WTC11 (cell line): ENCODE measurements at regions not wholly inside any gene's neighbourhood (a gene's known extent, or its start where the extent isn't known, plus 50 kb on each side); places are given as distances from the start of the nearest gene placed in this dataset.
A peak's percentile ranks its signal among the peaks of the same experiment; 100 is the strongest.

Experiments
- ATAC-seq: fragments of 200-7000 bp; cut with Tn5 transposase; 2 replicates; pipeline ENCODE4 v1.10.0; 2021; ENCODE audit warnings: mild to moderate bottlenecking, moderate library complexity
- CTCF ChIA-PET: fragments of 300-600 bp; sonication (Branson Sonifier 250); formaldehyde crosslinking; loops from one replicate; lab custom pipeline; 2021; ENCODE audit warnings: antibody characterized with exemption; lab: Charles Lee
- POLR2A ChIA-PET: fragments of 350-600 bp; sonication (Branson Sonifier 250); formaldehyde crosslinking; loops from one replicate; lab custom pipeline; 2021; ENCODE audit warnings: antibody characterized with exemption; lab: Charles Lee
- DNase-seq: peaks from one replicate; pipeline ENCODE4 v3.0.0; 2021; ENCODE audit warnings: low spot score
- H3K27ac Mint-ChIP-seq: 2 replicates; pipeline ENCODE4 v1.8.0; 2021; ENCODE audit warnings: mixed read lengths
- H3K27me3 Mint-ChIP-seq: 2 replicates; pipeline ENCODE4 v1.8.0; 2021; ENCODE audit warnings: low read depth, mild to moderate bottlenecking, moderate library complexity, mixed read lengths
- H3K36me3 Mint-ChIP-seq: 2 replicates; pipeline ENCODE4 v1.8.0; 2021; ENCODE audit warnings: mixed read lengths
- H3K4me1 Mint-ChIP-seq: 2 replicates; pipeline ENCODE4 v1.8.0; 2022; ENCODE audit warnings: mixed read lengths
- H3K4me3 Mint-ChIP-seq: 2 replicates; pipeline ENCODE4 v1.8.0; 2021; ENCODE audit warnings: mild to moderate bottlenecking, moderate library complexity, mixed read lengths
- H3K9me3 Mint-ChIP-seq: 2 replicates; pipeline ENCODE4 v1.8.0; 2021; ENCODE audit warnings: mixed read lengths
- ATF1 ChIP-seq: sonication (generic); formaldehyde crosslinking; IDR thresholded peaks from 2 replicates; pipeline ENCODE4 v1.8.1; 2023; ENCODE audit warnings: mild to moderate bottlenecking, moderate library complexity, missing genetic modification reagents
- GABPB1 ChIP-seq: sonication (generic); formaldehyde crosslinking; IDR thresholded peaks from 2 replicates; pipeline ENCODE4 v1.8.1; 2023; ENCODE audit warnings: mild to moderate bottlenecking, missing genetic modification reagents
- HMGA2 ChIP-seq: fragments of 250-450 bp; sonication (Bioruptor Pico); IDR thresholded peaks from 2 replicates; pipeline ENCODE4 v1.4.0; 2021; ENCODE audit warnings: mild to moderate bottlenecking, moderate library complexity
- NR3C1 ChIP-seq: sonication (generic); formaldehyde crosslinking; conservative IDR thresholded peaks from 2 replicates; pipeline ENCODE4 v1.8.1; 2023; ENCODE audit warnings: low read depth, mild to moderate bottlenecking, missing genetic modification reagents
- SOX15 ChIP-seq: fragments of 250-450 bp; sonication (Bioruptor Pico); IDR thresholded peaks from 2 replicates; pipeline ENCODE4 v1.9.0; 2021; ENCODE audit warnings: mild to moderate bottlenecking
- SP1 ChIP-seq: sonication (generic); formaldehyde crosslinking; conservative IDR thresholded peaks from 2 replicates; pipeline ENCODE4 v1.8.1; 2022; ENCODE audit warnings: missing genetic modification reagents
- TP53 ChIP-seq: sonication (generic); formaldehyde crosslinking; IDR thresholded peaks from 2 replicates; pipeline ENCODE4 v1.8.1; 2023; ENCODE audit warnings: mild to moderate bottlenecking, missing genetic modification reagents
- ZBTB21 ChIP-seq: sonication (generic); formaldehyde crosslinking; IDR thresholded peaks from 2 replicates; pipeline ENCODE4 v1.8.1; 2023; ENCODE audit warnings: mild to moderate bottlenecking, missing genetic modification reagents, borderline replicate concordance
- ZNF138 ChIP-seq: sonication (generic); formaldehyde crosslinking; conservative IDR thresholded peaks from 2 replicates; pipeline ENCODE4 v1.8.1; 2022; ENCODE audit warnings: mild to moderate bottlenecking, moderate library complexity, missing genetic modification reagents
- ZNF317 ChIP-seq: sonication (generic); formaldehyde crosslinking; IDR thresholded peaks from 2 replicates; pipeline ENCODE4 v1.8.1; 2023; ENCODE audit warnings: low read depth, mild to moderate bottlenecking, moderate library complexity, missing genetic modification reagents, borderline replicate concordance
- ZNF423 ChIP-seq: fragments of 250-450 bp; sonication (Bioruptor Pico); IDR thresholded peaks from 2 replicates; pipeline ENCODE4 v2.1.2; 2022; ENCODE audit warnings: mild to moderate bottlenecking, moderate library complexity
- ZNF671 ChIP-seq: fragments of 250-450 bp; sonication (Bioruptor Pico); IDR thresholded peaks from 2 replicates; pipeline ENCODE4 v1.8.0; 2021; ENCODE audit warnings: mild to moderate bottlenecking
- TF ChIP-seq, protein P1 (sequence below): sonication (generic); formaldehyde crosslinking; IDR thresholded peaks from 2 replicates; pipeline ENCODE4 v1.8.1; 2022; ENCODE audit warnings: low read depth, mild to moderate bottlenecking, moderate library complexity, missing genetic modification reagents, borderline replicate concordance
- TF ChIP-seq, protein P2 (sequence below): fragments of 250-450 bp; sonication (Bioruptor Pico); IDR thresholded peaks from 2 replicates; pipeline ENCODE4 v1.8.0; 2021; ENCODE audit warnings: mild to moderate bottlenecking
- TF ChIP-seq, protein P3 (sequence below): sonication (generic); formaldehyde crosslinking; IDR thresholded peaks from 2 replicates; pipeline ENCODE4 v1.8.1; 2023; ENCODE audit warnings: mild to moderate bottlenecking, moderate library complexity, missing genetic modification reagents
- TF ChIP-seq, protein P4 (sequence below): sonication (generic); formaldehyde crosslinking; IDR thresholded peaks from 2 replicates; pipeline ENCODE4 v1.8.0; 2023; ENCODE audit warnings: missing genetic modification reagents, mild to moderate bottlenecking, borderline replicate concordance
- TF ChIP-seq, protein P5 (sequence below): sonication (generic); formaldehyde crosslinking; IDR thresholded peaks from 2 replicates; pipeline ENCODE4 v1.8.1; 2023; ENCODE audit warnings: mild to moderate bottlenecking, missing genetic modification reagents, moderate library complexity

DNA sequence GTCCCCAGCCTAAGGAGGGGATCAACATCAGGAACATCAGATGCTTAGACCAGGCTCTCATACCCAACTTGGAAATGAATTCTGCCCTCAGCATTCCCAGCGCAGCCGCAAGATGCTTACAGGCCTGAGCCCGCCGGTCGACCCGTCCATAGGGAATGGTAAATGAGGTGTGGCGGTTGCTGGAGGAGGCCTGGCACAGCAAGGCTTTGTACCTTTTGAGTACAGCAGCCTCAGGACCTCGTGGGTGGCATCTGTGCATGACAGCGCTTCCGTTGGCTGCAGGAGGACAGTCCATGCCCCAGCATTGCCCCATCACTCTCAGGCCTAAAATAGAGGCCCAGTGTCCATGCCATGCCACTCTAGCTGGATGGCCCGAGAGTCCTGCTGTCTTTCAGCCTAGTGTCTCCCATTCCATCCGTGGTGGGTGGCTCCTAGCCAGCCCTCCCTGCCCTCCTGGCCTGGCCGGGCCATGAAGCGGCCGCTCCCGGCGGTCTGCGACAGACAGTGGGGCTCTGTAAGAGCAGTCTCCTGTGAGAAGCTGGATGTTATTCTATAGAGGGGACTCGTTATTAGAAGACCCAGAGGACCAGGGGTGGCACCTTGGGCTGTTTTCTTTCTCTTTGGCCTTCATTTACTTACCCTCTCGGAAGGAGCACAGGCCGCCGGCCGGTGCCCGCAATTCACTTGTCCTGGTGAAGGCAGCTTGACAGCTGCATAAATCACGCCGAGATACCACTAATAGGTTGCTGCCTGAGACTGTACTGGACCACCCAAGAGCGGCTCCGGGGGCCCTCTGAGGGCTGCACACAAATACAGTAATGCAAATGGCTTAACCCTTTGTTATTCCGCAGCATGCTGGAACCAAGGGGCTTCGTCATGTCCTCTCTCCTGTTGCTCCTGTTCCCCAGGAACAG is 223.5 kb upstream of the TUT7 start:
- Mint-ChIP-seq H3K27ac (no peak overlapping the region), H3K9me3 (peaks cover 5% of the 10 kb centered on the region; the same call in 1 of the 2 replicates), H3K27me3 (no peaks in the 10 kb centered on the region; the same call in 1 of the 2 replicates), H3K36me3 (no peaks in the 10 kb centered on the region), H3K4me3 (no peak overlapping the region), H3K4me1 (peaks cover 26% of the 10 kb centered on the region)
- ChIA-PET CTCF (interaction anchor here (1.1 kb wide), 1 partner anchor 89 kb away, joined by 3 read pairs; no protein-coding TSS in a partner anchor), POLR2A (no interaction called here)
- peak; percentile 19 for DNase-seq
- TF ChIP-seq NR3C1 (CRISPR knock-in tag), result no peak
- TF ChIP-seq, protein P1, sequence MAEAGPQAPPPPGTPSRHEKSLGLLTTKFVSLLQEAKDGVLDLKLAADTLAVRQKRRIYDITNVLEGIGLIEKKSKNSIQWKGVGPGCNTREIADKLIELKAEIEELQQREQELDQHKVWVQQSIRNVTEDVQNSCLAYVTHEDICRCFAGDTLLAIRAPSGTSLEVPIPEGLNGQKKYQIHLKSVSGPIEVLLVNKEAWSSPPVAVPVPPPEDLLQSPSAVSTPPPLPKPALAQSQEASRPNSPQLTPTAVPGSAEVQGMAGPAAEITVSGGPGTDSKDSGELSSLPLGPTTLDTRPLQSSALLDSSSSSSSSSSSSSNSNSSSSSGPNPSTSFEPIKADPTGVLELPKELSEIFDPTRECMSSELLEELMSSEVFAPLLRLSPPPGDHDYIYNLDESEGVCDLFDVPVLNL, result no peak
- ATAC-seq, result peak; percentile 46

DNA sequence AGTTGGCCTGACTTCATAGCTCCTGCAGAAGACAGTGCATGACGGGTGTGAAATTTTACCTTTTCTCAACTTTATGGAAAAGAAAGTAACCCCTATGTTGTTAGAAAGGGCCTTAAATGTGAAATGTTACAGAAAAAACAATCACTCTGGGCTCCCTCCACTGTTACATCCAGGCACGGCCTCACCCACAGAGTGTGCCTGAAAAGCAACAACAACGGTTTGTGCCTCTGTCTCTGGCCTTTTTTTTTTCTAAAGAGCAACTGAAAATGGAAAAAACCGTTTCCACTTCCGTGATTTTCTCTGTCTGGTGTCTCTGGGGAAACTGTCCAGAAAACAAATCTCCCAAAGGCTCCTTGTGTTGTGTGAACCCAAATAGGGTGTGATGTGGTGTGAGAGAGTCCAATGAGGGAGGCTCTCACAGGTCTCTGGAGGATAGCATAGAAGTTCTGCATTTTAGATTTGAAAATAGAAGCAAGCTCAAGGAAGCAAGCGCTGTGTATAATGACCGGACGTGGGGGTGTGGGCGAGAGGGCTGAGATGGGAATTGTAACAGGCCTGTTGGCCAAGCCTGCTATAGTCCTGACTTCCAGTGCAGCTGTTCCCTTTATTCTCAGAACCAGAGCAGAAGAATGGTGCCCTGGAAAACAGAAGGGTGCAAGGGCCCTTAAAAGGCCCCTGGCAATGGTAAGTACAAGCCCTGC is 221.8 kb upstream of the TUT7 start:
- Mint-ChIP-seq H3K4me1 (peaks cover 24% of the 10 kb centered on the region), H3K4me3 (no peak overlapping the region), H3K9me3 (peaks cover 5% of the 10 kb centered on the region; the same call in 1 of the 2 replicates), H3K27me3 (no peaks in the 10 kb centered on the region; the same call in 1 of the 2 replicates), H3K36me3 (no peaks in the 10 kb centered on the region), H3K27ac (peak overlapping the region; percentile 46; the same call in 1 of the 2 replicates)
- ChIA-PET CTCF (no interaction called here), POLR2A (interaction anchor here (0.6 kb wide), 1 partner anchor 531 kb away, joined by 5 read pairs; no protein-coding TSS in a partner anchor)
- no peak for ATAC-seq
- TF ChIP-seq, protein P2, sequence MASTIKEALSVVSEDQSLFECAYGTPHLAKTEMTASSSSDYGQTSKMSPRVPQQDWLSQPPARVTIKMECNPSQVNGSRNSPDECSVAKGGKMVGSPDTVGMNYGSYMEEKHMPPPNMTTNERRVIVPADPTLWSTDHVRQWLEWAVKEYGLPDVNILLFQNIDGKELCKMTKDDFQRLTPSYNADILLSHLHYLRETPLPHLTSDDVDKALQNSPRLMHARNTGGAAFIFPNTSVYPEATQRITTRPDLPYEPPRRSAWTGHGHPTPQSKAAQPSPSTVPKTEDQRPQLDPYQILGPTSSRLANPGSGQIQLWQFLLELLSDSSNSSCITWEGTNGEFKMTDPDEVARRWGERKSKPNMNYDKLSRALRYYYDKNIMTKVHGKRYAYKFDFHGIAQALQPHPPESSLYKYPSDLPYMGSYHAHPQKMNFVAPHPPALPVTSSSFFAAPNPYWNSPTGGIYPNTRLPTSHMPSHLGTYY (CRISPR knock-in tag), result no peak
- TF ChIP-seq HMGA2 (CRISPR knock-in tag) (no peak), SOX15 (CRISPR knock-in tag) (no peak), GABPB1 (CRISPR knock-in tag) (no peak), ATF1 (no peak)
- TF ChIP-seq, protein P3, sequence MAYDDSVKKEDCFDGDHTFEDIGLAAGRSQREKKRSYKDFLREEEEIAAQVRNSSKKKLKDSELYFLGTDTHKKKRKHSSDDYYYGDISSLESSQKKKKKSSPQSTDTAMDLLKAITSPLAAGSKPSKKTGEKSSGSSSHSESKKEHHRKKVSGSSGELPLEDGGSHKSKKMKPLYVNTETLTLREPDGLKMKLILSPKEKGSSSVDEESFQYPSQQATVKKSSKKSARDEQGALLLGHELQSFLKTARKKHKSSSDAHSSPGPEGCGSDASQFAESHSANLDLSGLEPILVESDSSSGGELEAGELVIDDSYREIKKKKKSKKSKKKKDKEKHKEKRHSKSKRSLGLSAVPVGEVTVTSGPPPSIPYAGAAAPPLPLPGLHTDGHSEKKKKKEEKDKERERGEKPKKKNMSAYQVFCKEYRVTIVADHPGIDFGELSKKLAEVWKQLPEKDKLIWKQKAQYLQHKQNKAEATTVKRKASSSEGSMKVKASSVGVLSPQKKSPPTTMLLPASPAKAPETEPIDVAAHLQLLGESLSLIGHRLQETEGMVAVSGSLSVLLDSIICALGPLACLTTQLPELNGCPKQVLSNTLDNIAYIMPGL (CRISPR knock-in tag), result no peak
- no peak for DNase-seq

DNA sequence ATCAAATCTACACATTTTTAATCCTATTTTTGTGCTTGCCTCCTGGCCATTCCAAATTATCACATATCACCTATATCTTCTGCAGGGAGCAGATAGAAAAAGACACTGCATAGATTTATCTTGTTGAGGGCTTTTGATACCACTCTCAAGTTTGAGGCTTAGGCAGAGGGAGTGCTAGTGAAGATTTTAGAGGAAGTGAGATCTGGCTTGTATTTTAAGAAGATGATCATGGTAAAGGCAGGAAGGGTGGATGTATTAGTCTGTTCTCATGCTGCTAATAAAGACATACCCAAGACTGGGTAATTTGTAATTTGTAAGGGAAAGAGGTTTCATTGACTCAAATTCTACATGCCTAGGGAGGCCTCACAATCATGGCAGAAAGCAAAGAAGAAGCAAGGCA is 220.9 kb upstream of the TUT7 start:
- ATAC-seq, result no peak
- Mint-ChIP-seq H3K27me3 (no peaks in the 10 kb centered on the region; the same call in 1 of the 2 replicates), H3K4me1 (peaks cover 18% of the 10 kb centered on the region), H3K36me3 (no peaks in the 10 kb centered on the region), H3K4me3 (no peak overlapping the region), H3K27ac (no peak overlapping the region), H3K9me3 (peaks cover 5% of the 10 kb centered on the region; the same call in 1 of the 2 replicates)
- ChIA-PET CTCF (no interaction called here), POLR2A (no interaction called here)
- no peak for DNase-seq
- TF ChIP-seq TP53 (CRISPR knock-in tag), result no peak
- TF ChIP-seq ATF1, result no peak
- TF ChIP-seq SP1, result no peak
- TF ChIP-seq ZNF138 (CRISPR knock-in tag), result no peak
- no peak for TF ChIP-seq ZNF317 (CRISPR knock-in tag)
- TF ChIP-seq, protein P4, sequence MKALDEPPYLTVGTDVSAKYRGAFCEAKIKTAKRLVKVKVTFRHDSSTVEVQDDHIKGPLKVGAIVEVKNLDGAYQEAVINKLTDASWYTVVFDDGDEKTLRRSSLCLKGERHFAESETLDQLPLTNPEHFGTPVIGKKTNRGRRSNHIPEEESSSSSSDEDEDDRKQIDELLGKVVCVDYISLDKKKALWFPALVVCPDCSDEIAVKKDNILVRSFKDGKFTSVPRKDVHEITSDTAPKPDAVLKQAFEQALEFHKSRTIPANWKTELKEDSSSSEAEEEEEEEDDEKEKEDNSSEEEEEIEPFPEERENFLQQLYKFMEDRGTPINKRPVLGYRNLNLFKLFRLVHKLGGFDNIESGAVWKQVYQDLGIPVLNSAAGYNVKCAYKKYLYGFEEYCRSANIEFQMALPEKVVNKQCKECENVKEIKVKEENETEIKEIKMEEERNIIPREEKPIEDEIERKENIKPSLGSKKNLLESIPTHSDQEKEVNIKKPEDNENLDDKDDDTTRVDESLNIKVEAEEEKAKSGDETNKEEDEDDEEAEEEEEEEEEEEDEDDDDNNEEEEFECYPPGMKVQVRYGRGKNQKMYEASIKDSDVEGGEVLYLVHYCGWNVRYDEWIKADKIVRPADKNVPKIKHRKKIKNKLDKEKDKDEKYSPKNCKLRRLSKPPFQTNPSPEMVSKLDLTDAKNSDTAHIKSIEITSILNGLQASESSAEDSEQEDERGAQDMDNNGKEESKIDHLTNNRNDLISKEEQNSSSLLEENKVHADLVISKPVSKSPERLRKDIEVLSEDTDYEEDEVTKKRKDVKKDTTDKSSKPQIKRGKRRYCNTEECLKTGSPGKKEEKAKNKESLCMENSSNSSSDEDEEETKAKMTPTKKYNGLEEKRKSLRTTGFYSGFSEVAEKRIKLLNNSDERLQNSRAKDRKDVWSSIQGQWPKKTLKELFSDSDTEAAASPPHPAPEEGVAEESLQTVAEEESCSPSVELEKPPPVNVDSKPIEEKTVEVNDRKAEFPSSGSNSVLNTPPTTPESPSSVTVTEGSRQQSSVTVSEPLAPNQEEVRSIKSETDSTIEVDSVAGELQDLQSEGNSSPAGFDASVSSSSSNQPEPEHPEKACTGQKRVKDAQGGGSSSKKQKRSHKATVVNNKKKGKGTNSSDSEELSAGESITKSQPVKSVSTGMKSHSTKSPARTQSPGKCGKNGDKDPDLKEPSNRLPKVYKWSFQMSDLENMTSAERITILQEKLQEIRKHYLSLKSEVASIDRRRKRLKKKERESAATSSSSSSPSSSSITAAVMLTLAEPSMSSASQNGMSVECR, result no peak
- no peak for TF ChIP-seq NR3C1 (CRISPR knock-in tag)
- TF ChIP-seq ZBTB21 (CRISPR knock-in tag), result no peak
- TF ChIP-seq, protein P5, sequence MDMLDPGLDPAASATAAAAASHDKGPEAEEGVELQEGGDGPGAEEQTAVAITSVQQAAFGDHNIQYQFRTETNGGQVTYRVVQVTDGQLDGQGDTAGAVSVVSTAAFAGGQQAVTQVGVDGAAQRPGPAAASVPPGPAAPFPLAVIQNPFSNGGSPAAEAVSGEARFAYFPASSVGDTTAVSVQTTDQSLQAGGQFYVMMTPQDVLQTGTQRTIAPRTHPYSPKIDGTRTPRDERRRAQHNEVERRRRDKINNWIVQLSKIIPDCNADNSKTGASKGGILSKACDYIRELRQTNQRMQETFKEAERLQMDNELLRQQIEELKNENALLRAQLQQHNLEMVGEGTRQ (CRISPR knock-in tag), result no peak
- TF ChIP-seq ZNF671 (CRISPR knock-in tag), result no peak
- no peak for TF ChIP-seq ZNF423 (CRISPR knock-in tag)
